Inflammatory macrophage treated with lipopolysaccharide for 1 hour (primary cell): ENCODE measurements at regions not wholly inside any gene's neighbourhood (a gene's known extent, or its start where the extent isn't known, plus 50 kb on each side); places are given as distances from the start of the nearest gene placed in this dataset.
"Not testable (repeated sequence)": the region's sequence is repeated elsewhere in the genome, so short reads cannot be mapped to it uniquely, and the experiment has no call there.

Source experiments
- DNase-seq, 2 donors: peaks; one replicate each; pipeline ENCODE4 v3.0.0-alpha.2; 2020 to 2022

DNA sequence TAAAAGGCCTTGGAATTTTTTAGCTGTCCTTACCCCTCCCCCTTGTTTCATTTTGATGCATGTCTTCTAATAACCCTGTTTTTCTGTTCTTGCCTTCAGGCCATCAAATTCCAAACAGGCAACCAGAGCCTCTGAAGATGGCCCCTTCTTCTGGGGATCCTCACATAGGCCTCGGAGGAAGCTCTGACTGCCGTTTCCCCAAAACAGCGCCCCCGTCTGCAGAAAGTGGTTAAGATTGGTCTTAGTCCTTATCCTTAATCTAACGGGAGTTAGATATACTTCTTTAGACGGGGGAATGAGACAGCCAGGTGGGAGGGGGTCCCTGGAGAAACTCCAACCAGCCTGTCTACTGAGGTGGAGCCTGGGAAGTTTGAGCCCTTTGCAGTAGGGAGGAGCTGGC, 226.3 kb upstream of the ZNF608 start:
- no peak for DNase-seq

DNA sequence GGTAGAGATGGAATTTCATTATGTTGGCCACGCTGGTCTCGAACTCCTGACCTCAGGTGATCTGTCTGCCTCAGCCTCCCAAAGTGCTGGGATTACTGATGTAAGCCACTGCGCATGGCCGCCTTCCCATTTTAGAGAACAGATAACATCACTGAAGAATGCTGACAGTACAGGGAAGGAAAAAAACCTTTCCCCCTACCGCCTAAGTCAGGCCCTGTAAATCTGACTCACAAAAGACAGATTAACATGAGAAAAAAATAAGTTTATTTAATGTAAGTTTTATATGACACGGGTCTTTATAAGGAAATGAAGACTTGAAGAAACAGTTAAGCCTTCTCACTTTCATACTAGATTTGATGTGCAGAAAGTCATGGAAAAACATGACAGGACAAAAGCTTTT, 227.2 kb upstream of the ZNF608 start:
- no peak for DNase-seq

DNA sequence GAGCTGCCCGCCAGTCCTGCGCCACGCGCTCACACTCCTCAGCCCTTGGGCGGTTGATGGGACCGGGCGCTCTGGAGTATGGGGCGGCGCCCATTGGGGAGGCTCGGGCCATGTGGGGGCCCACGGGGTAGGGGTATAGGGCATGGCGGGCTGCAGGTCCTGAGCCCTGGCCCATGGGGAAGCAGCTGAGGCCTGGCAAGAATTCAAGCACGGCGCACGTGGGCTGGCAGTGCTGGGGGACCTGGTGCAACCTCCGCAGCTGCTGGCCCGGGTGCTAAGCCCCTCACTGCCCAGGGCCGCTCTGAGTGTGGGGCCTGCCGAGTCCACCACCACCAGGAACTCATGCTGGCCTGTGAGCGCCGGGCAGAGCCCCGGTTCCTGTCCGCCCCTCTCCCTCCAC, 229.6 kb upstream of the ZNF608 start:
- DNase-seq: no peak

DNA sequence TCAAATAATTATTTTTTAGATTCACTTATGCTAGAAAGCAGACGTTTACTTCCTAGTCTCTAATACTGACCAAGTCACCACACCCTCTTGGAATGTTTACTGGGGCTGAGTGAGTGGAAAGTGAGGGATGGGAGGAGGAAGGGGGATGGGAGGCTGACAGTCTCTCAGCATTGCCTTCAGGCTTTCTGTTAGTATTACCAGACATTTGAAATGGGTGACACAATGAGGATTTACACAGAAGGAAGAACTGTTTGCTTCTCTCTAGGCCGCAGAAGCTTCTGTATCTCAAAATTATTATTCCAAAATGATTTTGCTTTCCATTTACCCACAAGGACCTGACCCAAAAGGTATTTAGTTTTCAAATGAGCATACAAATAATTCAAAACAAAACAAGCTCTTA, 232.8 kb upstream of the ZNF608 start:
- DNase-seq: no peak

DNA sequence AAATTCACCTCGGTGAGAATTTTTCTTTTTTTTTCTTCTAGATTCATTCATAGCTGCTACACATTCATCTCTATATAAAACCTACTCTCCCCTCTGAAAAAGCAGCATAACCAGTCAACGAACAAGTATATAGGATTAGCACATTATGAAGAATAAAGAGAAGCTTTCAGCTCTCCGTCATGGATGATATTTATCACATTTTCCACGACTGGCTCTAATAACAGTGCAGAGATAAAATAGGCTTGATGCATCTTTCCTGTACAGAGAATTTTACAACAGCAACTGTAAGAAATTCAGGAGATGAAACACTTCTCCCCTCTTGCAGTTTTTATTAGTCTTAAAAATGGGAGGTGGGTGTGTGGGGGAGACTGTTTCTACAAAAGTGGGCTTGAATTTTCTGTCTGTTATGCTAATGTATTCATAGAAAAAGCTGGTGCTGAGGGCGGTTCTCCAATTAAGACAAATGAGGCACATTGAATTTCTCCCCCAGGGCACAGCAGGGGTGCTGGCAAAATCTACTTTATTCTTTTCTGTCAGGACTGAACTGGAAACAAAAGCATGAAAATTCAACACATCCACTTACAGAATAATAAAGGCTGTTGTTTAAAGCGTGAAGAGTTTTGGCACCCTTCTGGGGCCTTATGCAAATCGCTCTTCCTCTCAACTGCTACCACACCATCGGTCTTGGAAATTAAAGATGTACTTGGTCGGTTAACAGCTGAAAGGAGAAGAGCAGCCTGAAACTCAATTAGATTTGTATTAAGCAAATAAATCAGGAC, 233.9 kb upstream of the ZNF608 start:
- DNase-seq: no peak

DNA sequence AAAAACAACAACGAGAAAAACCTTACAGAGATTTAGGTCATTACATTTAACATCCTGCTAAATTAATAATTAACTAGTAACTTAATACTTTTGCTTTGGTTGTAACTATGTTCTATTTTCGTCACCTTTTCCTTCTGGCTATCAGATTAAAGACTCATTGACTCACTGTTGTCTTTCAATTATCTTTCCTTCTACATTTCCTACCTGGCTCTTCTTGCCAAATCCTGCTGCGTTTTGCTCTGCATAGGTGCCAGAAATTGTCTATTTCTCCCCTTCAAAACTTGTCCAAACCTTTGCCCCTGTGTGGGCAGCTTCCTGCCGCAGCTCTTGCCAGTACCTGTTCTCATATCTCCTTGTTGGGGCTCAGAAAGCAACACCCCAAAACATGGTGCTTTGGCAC, 235.5 kb upstream of the ZNF608 start:
- no peak for DNase-seq

DNA sequence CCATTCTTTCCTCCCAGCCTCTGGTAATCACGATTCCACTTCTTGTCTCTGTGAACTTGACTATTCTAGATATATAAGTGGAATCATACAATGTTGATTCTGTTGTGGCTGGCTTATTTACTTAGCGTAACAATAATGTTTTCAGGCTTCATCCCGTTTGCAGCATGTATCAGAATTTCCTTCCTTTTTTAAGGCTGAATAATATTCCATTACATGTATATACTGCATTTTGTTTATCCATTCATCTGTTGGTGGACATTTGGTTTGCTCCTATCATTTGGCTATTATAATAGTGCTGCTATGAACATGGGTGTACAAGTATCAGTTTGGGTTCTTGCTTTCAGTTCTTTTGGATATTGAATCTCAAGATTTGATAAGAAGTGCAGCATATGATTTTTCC, 239.7 kb upstream of the ZNF608 start:
- DNase-seq: no peak

DNA sequence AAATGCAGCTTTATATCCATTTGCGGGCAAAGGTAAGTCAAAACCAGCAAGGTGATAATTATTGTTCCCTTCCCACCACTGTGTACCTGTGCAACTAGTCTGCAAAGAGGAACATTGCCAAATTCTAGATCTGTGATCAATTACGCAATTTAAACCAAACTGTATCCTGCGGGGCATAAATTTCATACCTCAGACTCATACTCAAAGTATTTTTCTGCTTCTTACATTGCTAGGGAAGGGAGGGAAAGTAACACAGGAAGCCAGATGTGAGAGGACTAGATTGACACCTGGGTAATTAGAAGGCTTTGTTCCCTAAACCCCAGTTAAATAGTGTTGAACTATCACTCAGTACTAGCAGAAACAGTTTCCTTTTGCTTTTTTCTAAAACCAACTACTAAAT, 240.2 kb upstream of the ZNF608 start:
- no peak for DNase-seq

DNA sequence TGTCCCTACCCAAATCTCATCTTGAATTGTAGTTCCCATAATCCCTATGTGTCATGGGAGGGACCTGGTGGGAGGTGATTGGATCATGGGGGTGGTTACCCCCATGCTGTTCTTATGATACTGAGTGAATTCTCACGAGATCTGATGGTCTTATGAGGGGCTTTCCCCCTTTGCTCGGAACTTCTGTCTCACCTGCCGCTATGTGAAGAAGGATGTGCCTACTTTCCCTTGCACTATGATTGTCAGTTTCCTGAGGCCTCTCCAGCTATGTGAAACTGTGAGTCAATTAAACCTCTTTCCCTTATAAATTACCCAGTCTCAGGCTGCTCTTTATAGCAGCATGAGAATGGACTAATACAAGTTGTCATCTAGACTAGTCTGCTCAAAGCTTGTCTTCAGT, 241.3 kb upstream of the ZNF608 start:
- DNase-seq: not testable (repeated sequence)

DNA sequence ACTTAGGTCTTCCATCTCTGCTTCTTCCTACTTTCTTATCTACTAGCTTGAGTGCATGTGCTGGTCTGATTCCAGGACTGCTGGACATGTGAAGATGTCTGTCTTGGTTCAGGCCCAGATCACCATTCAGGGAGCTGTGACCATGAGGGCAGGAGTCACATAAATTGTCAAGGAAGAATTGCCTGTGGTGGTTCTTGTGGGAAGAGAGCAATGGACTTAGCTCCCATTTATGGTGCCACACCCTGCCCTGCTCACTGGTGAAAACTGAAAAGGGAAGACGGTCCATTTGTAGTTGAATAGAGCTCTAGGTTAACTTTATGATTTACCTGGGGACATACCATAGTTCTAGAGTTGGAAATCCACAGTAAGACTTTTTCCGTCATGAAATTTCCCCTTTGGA, 244.3 kb upstream of the ZNF608 start:
- DNase-seq: no peak

DNA sequence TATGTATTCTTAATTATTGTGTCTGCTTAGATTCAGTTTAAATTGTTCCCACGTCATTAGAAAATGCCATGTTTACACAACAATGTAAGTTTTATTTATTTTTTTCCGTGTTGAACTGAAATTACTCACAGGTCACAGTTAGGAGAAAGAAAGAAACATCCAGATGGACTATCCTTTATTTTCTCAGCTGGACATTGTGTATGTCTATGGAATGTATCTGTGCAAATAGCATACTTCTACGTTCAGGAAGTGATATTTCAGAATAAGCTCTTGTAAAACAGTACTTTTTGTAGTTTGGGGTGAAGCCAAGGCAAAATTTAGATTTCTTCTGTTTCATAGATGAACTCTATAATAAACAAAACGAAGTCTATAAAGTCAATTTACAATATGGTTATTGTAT, 249.0 kb upstream of the ZNF608 start:
- no peak for DNase-seq

DNA sequence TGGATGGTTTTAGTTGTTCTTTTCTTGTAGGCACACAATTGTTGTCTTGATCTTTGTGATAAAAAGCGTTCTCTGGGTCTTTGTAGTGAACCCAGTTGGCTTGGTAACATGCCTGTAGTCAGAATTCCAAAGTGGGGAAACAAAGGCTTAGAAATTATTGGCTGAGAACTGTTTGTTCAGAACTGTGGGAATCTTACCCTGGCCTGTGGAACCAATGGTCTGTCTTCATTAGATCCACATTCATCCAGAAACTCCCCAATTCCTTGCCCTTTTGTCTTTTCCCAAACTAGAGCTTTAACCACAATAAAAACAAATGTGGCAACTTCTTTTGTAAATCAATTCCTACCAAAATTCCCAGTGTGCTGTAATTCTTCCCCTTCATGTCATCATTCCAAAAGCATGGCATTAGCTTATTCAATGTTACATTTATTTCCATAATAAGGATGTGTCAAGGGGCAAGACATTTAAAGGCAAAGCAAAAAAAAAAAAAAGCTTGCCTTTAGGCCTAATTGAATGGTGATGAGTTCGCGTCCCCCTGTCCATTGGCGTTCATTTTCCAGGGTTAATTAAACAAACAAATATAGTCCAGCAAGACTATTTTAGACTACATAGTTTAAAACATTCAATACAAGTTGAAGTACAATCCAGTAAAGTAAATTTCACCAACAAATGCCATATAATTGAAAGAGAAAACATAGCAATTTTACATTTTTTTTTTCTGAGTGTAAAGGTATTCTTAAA, 249.8 kb upstream of the ZNF608 start:
- peak in 1 of 2 donors; percentile 6 for DNase-seq

DNA sequence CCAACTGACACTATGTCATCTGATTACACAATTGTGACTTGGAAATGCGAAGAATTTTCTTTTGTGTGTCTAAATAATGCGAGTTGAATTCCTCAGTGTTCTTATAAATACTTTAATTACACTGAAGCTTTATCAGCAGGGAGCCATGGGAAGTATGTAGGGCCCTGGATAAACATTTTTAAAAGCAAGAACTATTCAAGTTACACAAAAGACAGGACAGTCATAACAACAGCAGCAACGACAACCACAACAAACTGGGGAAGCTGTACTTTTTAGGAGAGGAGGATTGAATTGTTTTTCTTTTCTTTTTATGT, 250.3 kb upstream of the ZNF608 start:
- DNase-seq: no peak

DNA sequence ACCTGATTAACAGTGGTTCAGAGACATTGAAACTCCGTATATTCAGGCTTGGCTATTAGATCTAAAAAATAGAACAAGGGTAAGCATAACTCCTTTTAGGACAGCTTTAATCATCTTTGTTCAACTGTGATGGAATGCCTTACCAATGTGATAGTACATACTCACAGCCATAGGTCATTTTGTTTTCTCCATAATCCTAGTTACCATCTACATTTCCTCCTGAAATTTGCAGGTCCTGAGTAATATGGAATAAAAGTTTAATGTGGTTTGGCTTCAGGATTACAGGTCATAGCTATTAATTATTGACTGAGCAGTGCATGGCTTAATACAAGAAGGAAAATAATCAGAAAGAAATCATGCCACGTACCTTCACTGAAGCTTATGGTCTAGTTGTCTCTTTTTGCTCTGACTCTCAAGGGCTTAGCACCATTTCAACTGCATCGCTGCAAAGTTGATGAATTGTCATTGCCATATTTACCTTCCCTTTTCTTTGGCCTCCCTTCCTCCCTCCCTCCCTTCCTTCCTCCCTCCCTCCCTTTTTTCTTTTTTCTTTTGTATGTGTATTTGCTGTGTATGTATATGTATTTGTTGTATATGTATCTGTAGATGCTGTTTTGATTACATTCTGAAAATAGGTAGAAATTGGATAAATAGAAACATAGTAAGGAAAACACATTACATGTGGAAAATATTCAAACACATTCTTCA, 250.9 kb upstream of the ZNF608 start:
- no peak for DNase-seq

DNA sequence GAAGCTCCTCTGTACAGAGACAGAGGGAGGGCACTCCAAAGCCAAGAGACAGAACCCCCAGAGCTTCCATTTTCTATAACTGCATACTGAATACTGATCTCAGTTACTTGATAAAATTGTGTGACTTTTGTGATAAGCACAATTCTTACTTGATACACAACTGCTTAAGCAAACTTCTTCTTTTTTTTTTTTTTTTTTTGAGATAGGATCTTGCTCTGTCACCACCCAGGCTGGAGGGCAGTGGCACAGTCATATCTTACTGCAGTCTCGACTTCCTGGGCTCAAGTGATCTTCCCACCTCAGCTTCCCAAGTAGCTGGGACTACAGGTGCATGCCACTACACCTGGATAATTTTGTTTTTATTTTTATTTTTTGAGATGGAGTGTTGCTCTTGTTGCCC, 252.1 kb upstream of the ZNF608 start:
- no peak for DNase-seq

DNA sequence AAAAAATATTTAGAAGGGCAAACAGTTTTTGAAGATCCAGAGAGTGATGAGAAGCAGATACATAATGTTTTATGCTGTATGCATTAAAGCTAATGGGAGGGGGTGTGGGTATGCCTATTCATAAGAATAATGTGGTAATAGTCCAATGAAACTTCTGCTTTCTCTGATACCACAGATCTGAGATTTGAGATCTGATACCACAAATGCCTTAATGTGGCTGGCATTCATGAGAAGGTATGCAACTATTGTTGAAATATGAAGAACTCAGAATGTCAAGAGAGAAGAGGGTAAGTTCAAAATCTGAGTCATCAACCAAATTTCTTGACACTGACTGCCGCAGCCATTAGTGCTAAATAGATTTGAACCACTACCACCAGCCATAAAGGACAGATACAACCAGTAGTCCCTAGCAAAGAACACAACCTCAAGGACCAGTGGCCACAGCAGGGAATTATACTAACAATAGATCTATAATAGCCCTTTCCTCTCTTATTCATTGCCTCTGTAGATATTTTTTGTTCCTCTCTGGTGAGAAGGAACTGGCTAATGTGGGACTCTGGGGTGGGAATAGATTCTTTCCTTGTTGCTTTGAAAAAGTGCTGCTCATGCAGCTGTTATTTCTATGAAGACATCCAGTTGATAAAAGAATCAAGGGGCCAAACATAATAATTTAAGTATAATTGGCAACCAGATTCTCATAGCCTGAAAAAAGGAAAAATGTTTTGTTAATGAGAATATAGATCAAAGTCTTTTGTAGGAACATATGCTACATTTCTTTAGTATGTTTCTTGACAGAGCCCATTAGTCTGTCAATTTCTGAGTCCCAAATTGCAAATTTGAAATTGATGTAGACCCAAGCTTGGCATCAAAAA, 256.5 kb upstream of the ZNF608 start:
- no peak for DNase-seq

DNA sequence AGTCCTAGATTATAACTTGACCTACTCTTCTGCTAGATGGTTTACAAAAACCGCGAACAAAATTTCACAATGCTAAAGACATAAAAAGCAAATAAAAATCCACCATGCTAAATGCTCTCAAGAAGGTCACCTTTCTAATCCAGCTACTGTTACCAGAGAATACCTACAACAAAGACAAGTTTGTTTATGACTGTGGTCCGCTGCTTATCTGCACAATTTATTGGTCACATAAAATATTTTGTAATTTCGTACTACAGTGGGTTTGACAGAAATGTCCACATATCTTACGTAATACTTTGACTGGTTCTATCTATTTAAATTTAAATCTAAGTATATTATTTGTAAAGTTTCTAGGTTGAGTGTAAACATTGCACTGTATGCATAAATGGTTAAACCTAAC, 257.6 kb upstream of the ZNF608 start:
- DNase-seq: no peak

DNA sequence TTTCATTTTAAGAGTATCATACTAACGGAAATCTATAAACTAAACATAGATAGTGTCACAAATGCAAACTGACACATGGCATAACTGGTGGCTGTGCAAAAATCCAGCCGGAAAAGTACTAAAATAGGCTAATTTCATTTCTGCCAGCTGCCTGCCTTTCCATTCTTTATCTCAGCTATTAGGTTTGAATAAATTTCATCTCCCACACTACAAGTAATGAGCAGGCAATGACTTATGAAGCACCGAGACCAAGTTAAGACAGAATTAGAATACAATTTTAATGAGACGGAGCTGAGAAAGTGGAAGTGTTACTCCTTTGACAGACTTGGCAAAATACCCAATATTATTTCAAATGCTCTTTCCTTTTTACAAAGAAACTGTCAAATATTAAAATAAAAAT, 258.8 kb upstream of the ZNF608 start:
- DNase-seq: no peak

DNA sequence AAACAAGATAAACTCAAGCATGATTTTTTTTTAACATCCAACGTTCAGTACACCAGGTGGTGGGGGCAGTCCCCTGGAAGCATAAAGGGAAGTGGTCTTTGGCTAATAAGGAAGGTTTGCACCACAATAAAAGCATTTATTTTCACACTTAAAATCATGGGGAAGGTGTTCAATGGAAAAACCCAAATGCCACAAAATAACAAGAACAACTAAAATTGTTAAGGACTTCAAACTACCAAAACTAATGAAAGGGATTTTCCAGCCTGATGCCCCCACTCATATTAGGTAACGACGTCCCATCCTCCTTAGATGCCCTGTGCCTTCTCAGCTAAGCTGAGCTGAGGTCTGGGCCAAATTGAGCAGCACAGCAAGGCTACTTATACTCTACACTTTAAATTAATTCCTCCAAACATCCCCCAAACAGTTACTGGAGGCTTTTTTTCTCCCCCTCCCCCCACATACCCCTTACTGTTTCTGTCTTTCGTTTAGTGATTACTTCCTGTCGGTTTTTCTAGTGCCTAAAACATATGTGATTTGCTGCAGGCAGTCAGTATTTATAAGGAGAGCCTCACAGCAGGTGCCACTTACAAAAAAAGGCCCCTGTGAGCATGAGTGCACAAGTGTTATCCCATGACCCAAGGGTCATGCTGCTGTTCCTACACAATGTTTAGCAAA, 259.7 kb upstream of the ZNF608 start:
- no peak for DNase-seq

DNA sequence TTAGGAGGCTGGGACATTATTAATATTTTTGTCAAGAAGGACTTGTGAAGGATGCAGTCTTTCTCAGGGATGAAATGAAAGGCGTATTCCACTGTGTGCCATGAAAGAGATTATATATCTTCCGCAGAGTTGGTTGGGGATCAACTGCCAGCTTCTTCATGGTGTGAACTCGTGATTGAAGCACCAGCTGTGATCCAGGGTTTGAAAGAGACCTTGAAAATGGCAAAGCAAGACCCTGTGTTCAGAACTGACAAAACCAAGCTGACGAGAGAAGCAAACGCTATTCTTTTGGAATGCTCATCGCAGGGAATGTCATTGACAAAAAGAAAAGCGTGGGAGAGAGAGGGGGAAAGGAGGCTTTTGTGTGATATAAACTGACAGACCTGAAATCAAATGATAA, 263.9 kb upstream of the ZNF608 start:
- no peak for DNase-seq

DNA sequence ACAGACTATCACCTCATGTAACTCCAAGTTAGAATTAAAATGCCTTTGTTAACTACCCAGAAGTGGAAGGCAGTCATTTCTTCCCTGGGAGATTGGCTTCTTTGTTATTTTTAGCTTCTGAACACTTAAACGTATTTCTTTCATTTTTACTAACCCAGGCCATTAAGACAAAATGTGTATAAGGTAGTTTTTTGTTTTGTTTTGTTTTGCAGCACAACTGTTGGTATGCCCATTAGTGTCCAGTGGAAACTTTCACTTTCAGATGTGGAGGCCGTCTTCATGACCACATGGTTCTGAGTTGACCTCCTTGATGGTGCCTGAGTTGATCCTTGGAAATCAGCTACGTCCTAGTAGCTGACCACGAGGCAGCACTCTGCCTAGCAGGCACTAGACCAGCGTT, 264.6 kb upstream of the ZNF608 start:
- DNase-seq: no peak

DNA sequence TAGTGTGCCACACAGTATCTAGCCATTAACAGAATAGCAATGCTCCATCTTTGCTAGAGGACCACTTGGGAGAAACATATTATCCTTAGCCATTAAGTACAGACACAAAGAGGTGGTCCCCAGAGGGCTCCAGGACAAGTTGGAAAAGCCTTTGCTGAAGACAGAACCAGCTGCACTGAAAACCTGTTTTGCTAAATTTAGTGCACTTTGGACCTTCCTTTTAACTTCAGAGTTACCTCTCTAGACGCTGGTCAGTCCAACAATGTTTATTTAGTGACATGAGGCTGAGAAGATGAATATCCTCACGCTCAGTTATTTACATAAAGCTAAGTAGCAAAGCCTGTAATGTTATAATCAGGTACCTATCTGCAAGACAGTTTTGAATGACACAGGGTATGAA, 265.0 kb upstream of the ZNF608 start:
- DNase-seq: no peak

DNA sequence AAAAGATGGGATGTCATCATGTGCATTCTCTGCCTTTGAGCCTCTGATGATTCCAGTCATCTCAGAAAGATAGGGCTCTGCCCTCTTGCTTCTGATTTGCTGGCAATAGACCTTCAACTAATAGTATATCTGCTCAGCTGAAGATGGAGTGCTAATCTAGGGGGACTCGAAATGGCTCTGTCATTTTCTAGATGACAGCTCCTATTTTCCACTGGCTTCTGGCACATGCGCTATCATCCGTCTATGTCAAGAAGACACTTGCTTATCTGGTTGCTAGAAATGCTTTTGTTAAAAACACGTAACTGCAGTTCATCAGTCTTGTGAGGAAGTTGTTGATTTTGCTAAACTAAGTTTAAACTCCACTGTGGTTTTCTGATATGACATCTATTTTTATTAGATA, 265.5 kb upstream of the ZNF608 start:
- DNase-seq: no peak
